SK-N-MC (cell line): ENCODE measurements at regions not wholly inside any gene's neighbourhood (a gene's known extent, or its start where the extent isn't known, plus 50 kb on each side); places are given as distances from the start of the nearest gene placed in this dataset.
"Not testable (repeated sequence)": the region's sequence is repeated elsewhere in the genome, so short reads cannot be mapped to it uniquely, and the experiment has no call there.

Experiments
- DNase-seq: peaks from one replicate; pipeline ENCODE4 v3.0.0-alpha.2; 2011; ENCODE audit warnings: low read depth, low spot score
- H3K27ac ChIP-seq: fragments of 200-600 bp; sonication (generic); 2 replicates; pipeline ENCODE4 v1.5.1; 2016; ENCODE audit warnings: mixed run types
- H3K36me3 ChIP-seq: fragments of 200-600 bp; sonication (generic); 2 replicates; pipeline ENCODE4 v1.6.1; 2017; ENCODE audit warnings: antibody characterized with exemption, low read length, mixed read lengths; ENCODE audit not compliant: insufficient read depth
- H3K4me3 ChIP-seq: fragments of 200-600 bp; sonication (generic); 2 replicates; pipeline ENCODE4 v1.5.1; 2016
- H3K9ac ChIP-seq: fragments of 200-600 bp; sonication (generic); 2 replicates; pipeline ENCODE4 v1.8.0; 2017; ENCODE audit warnings: mixed run types, mixed read lengths; ENCODE audit not compliant: insufficient read length
- H3K9me3 ChIP-seq: fragments of 200-600 bp; sonication (generic); 2 replicates; pipeline ENCODE4 v1.6.1; 2017; ENCODE audit warnings: low read depth, mild to moderate bottlenecking, antibody characterized with exemption, low read length, moderate library complexity, mixed read lengths
- EZH2 ChIP-seq: fragments of 200-600 bp; sonication (generic); IDR thresholded peaks from one replicate; pipeline ENCODE4 v1.6.1; 2017; ENCODE audit warnings: antibody characterized with exemption
- FOXP2 ChIP-seq: optimal IDR thresholded peaks from 2 replicates; pipeline ENCODE3; 2011; ENCODE audit warnings: mild to moderate bottlenecking, moderate library complexity; ENCODE audit not compliant: insufficient read depth; ENCODE audit errors: extremely low read length, control extremely low read depth
- POLR2AphosphoS5 ChIP-seq: IDR thresholded peaks from 2 replicates; pipeline ENCODE4 v1.6.1; 2012; ENCODE audit warnings: mild to moderate bottlenecking, low read depth, low read length, borderline replicate concordance

DNA sequence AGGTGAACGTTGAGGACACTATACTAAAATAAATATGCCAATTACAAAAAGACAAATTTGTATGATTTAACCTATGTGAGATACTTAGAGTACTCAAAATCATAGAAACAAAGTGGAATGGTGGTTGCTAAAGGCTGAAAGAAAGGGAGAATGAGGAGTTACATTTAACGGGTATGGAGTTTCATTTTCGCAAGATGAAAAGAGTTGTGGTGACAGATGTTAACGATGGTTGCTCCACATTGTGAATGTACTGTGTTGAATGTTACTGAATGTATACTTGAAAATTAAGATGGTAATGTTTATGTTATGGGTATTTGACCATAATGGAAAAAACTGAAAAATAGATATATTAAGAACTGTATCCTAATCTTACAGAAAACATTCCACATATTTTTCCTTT, 51.3 kb upstream of the MOCS2 start:
- no peak overlapping the region for H3K9ac ChIP-seq
- H3K27ac ChIP-seq: no peak overlapping the region
- H3K9me3 ChIP-seq: no peaks in the 10 kb centered on the region
- no peak for DNase-seq
- no peaks in the 10 kb centered on the region for H3K36me3 ChIP-seq
- TF ChIP-seq FOXP2 (no peak), EZH2 (no peak), POLR2AphosphoS5 (no peak)
- no peak overlapping the region for H3K4me3 ChIP-seq

DNA sequence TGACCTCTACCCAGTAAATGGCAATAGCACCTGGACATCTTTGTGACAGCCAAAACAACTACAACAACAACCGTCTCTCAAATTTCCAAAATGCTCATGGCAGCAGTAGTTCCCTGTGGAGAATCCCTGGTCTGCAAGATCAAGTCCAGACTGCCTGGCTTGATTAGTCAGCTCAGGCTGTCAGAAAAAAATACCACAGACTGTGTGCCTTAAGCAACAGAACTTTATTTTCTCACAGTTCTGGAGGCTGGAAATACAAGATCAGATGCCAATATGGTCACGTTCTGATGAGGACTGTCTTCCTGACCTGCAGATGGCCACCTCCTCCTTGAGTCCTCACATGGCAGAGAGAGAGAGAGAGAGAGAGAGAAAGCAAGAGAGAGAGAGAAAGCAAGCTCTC, 52.3 kb upstream of the MOCS2 start:
- Histone ChIP-seq H3K36me3 (no peaks in the 10 kb centered on the region), H3K9ac (no peak overlapping the region), H3K4me3 (no peak overlapping the region), H3K27ac (no peak overlapping the region), H3K9me3 (no peaks in the 10 kb centered on the region)
- TF ChIP-seq FOXP2: no peak
- no peak for TF ChIP-seq POLR2AphosphoS5
- no peak for TF ChIP-seq EZH2
- no peak for DNase-seq

DNA sequence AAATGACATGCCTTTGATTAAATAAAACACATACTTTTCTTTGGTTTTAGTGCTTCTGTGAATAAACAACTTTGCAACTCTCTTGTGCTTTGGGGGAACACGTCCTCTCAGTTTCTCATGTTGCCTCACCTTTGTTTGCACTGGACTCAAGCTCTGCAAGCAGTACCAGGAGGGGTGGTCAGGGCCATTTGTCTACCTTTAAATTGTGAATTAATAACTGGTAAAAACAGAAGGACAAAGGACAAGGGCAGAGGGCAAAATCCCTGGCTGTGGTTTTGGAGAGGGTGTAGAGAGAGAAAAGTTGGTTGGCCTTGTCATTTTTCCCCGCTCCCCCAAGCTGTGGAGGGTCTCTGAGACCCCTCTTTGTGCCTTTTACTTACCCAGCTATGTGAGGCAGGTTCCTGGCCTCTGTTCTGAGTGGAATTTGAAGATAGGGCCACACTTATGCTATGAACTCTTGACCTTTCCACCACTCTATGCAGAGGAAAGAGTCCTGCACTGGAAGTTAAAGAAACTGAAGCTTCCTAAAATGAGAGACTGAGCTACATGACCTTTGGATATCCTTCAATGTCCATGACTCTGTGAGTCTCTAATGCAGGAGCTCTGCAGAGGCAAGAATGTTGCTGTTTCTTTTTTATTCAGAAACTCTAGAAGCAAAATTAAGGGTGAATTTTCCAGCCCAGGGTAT, 55.1 kb upstream of the MOCS2 start:
- Histone ChIP-seq H3K4me3 (no peak overlapping the region), H3K36me3 (no peaks in the 10 kb centered on the region), H3K9me3 (no peaks in the 10 kb centered on the region), H3K9ac (no peak overlapping the region), H3K27ac (no peak overlapping the region)
- DNase-seq: no peak
- TF ChIP-seq EZH2 (no peak), POLR2AphosphoS5 (no peak), FOXP2 (no peak)

DNA sequence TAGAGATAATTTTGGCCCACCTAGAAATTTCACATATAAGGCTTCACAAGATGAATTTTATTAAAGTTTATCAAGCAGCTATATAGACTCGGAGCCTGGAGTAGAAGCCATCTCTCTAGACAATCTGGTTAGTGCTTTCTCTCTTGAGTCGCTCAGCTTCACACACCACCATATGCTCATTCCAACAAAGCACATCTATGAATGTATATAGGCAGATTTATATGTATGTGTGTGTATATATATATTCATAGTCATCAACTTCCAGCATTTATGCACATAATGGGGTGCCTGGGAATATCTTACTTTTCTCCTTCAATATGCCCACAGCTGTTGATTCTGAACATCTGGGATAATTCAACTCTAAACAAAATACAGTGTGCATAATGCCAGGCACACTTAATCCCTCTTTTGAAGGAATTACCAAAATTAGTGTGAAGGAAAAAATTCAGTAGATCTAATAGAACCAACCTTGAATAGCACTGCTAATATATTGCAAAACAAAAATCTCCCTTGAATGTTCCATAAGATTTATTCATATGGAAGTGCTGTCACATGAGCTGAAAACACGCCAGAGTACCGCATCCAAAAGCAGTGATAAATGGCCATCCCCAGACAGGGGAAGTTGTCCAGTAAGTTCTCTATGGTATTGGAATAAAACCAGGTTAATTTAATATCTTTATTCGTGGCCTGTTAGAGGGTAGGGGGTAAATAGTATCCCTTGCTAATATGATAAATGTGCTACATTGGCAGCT, 56.0 kb upstream of the MOCS2 start:
- H3K27ac ChIP-seq: no peak overlapping the region
- H3K9ac ChIP-seq: no peak overlapping the region
- DNase-seq: no peak
- H3K9me3 ChIP-seq: no peaks in the 10 kb centered on the region
- H3K4me3 ChIP-seq: no peak overlapping the region
- H3K36me3 ChIP-seq: no peaks in the 10 kb centered on the region
- TF ChIP-seq EZH2 (no peak), POLR2AphosphoS5 (no peak), FOXP2 (no peak)

DNA sequence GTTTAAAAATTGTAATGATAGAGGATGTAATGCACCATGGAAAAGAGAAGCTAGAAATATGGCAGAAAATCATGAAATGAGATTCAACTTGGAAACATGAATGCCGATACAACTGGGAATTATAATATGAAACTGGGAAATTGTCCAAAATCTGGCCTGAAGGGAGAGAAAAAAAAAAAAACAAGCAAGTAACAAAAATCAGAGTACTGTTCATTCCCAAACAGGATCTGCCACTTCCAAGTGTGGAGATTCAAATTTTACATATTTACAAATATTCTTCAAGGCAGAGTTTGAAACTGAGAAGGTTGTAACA, 56.6 kb upstream of the MOCS2 start:
- no peak for DNase-seq
- Histone ChIP-seq H3K9ac (no peak overlapping the region), H3K9me3 (no peaks in the 10 kb centered on the region), H3K36me3 (no peaks in the 10 kb centered on the region), H3K4me3 (no peak overlapping the region), H3K27ac (no peak overlapping the region)
- TF ChIP-seq EZH2 (no peak), POLR2AphosphoS5 (no peak), FOXP2 (no peak)

DNA sequence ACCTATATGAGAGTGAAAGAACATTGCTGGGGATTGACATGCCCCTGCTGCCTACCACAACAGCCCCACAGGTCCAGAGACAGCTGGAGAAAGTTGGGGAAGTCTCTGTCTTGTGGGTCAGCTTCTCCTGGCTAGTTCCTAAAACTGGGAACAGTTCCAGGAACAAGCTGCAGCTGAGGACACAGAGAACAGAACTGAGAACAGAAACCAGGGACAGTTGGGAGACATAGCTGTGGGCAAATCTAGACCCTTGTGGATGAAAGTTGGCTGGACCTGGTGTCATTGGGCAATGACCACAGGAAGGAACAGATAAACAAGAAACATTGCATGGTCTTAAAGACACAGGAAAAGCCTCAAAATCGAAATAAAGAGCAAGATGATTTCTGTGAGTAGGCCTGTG, 58.3 kb upstream of the MOCS2 start:
- H3K9me3 ChIP-seq: no peaks in the 10 kb centered on the region
- H3K36me3 ChIP-seq: no peaks in the 10 kb centered on the region
- DNase-seq: no peak
- TF ChIP-seq FOXP2 (no peak), EZH2 (no peak)
- H3K27ac ChIP-seq: no peak overlapping the region
- no peak overlapping the region for H3K9ac ChIP-seq
- H3K4me3 ChIP-seq: no peak overlapping the region

DNA sequence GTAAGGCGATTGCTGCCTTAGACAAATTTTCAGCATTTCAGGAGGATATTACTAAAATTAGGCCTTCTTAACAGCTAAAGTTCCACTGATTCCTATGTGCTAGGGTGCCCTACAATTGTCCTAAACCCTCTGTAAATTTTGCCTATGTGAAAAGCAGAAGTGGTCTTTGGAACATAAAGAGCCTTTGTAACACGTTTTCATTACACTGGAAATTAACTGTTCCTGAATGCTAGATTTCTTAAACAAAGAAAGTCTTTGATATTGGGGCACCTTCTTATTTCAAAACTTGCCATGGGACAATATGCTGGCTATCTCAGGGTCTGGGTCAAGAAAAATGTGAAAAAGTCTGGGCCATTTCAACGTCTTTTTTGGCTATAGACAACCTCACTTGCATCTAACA, 60.4 kb upstream of the MOCS2 start:
- Histone ChIP-seq H3K27ac (no peak overlapping the region), H3K9ac (no peak overlapping the region), H3K36me3 (no peaks in the 10 kb centered on the region), H3K9me3 (no peaks in the 10 kb centered on the region), H3K4me3 (no peak overlapping the region)
- no peak for TF ChIP-seq POLR2AphosphoS5
- no peak for DNase-seq

DNA sequence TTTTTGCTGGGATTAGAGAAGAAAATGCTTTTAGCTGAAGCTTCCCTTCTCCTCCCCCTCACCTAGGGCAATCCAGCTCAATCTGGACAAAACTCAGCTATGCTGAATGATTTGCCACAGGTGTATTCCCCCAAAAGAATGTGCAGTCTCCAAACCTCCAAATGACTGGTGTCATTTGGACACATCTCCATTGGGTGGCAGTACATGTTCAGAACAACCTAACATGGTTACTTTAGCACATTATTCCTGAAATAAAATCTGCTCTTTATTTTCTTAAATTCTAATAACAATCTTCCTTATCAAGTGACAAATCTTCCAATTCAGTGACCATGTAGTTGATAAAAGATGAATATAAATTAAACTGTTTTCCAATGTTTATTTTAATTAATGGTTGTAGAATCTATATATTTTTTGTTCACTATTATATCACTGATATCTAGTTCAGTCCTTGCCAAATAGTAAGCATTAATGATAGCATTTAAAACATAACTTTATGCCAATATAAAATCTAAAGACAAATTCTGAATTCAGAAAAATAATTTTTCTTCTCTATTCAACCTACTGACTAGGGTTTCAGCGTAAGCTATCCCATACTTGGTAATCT, 61.3 kb upstream of the MOCS2 start:
- DNase-seq: no peak
- Histone ChIP-seq H3K36me3 (no peaks in the 10 kb centered on the region), H3K27ac (no peak overlapping the region), H3K9me3 (no peaks in the 10 kb centered on the region), H3K9ac (no peak overlapping the region), H3K4me3 (no peak overlapping the region)
- TF ChIP-seq EZH2 (no peak), FOXP2 (no peak), POLR2AphosphoS5 (no peak)

DNA sequence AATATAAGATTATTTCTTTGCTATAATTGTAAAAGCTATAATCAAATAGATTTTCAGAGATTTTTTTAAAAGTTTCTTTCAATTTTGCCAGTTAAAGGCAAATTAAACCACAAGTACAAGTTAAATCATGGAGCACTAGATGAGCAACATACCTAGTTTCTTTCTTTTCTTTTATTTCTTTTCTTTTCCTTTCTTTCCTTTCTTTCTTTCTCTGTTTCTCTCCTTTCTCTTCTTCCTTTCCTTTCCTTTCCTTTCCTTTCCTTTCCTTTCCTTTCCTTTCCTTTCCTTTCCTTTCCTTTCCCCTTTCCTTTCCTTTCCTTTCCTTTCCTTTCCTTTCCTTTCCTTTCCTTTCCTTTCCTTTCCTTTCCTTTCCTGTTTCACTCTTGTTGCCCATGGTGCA, 62.5 kb upstream of the MOCS2 start:
- DNase-seq, H3K9ac ChIP-seq, H3K4me3 ChIP-seq, H3K27ac ChIP-seq, H3K9me3 ChIP-seq, H3K36me3 ChIP-seq: not testable (repeated sequence)
